ENCODE measurements at regions not wholly inside any gene's neighbourhood (a gene's known extent, or its start where the extent isn't known, plus 50 kb on each side); places are given as distances from the start of the nearest gene placed in this dataset.
A peak's percentile ranks its signal among the peaks of the same experiment; 100 is the strongest.

- intact Hi-C loops (cut with DNase I; ENCODE audit: low total_unique reads): no loop called here
- no peaks in the 10 kb centered on the region for H3K27me3 ChIP-seq
- H3K27ac ChIP-seq: peak overlapping the region in 1 of 2 donors; percentile 9
- H3K4me3 ChIP-seq: no peak overlapping the region
- H3K36me3 ChIP-seq: no peaks in the 10 kb centered on the region
- H3K9me3 ChIP-seq: no peaks in the 10 kb centered on the region
- peaks cover 6% of the 10 kb centered on the region in 2 donors for H3K4me1 ChIP-seq
- TF ChIP-seq, protein P1, sequence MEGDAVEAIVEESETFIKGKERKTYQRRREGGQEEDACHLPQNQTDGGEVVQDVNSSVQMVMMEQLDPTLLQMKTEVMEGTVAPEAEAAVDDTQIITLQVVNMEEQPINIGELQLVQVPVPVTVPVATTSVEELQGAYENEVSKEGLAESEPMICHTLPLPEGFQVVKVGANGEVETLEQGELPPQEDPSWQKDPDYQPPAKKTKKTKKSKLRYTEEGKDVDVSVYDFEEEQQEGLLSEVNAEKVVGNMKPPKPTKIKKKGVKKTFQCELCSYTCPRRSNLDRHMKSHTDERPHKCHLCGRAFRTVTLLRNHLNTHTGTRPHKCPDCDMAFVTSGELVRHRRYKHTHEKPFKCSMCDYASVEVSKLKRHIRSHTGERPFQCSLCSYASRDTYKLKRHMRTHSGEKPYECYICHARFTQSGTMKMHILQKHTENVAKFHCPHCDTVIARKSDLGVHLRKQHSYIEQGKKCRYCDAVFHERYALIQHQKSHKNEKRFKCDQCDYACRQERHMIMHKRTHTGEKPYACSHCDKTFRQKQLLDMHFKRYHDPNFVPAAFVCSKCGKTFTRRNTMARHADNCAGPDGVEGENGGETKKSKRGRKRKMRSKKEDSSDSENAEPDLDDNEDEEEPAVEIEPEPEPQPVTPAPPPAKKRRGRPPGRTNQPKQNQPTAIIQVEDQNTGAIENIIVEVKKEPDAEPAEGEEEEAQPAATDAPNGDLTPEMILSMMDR (IDR thresholded peaks at IDR 0.05): no peak
- no peak for TF ChIP-seq POLR2A (IDR thresholded peaks at IDR 0.05)
- no peak for DNase-seq
Measured at GRCh38 chr2:42970151-42970550, 177.8 kb upstream of the HAAO start.

DNA sequence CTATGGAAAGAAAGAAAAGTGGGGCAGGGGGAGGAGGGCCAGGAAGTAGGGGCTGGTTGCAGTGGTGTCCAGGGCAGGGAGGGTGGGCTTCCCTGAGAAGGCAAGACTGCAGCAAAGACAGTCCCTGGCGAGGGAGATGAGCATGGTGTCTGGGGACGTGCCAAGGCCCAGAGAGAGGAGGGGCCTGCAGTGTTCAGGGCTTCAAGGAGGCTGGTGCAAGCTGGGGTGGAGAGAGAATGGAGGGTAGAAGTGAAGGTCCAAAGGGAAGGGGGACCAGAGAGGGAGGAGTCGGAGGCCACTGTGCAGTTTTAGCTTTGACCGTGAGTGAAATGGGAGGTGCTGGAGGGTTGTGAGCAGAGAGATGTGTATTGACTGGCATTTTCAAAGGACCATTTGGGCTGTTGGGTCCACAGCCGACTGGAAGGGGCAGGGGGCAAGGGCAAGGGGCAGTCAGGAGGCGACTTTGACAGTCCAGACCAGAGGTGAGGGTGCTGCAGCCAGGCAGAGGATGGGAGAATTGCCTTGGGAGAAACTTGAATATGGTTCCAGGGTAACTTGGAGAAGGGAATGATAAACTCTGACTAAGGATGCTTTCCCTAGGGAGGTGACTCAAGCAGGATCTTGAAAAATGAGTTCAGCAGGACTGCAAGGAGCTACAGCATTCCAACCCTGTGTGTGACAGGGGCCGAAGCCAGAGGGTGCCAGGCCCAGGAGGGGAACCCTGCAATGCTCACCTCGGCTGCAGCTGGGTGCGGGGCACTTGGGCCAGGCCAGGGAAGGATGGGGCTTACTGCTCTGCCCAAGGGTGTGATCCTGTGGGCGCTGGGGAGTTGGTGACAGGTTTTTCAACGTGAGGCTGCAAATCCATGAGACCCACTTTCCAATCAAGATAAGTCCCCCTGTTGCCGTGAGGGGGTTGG is 177.1 kb upstream of the HAAO start:
- no peaks in the 10 kb centered on the region for H3K36me3 ChIP-seq
- H3K9me3 ChIP-seq: no peaks in the 10 kb centered on the region
- peaks cover 2 to 11% of the 10 kb centered on the region in 2 donors for H3K4me1 ChIP-seq
- no peak for DNase-seq
- H3K27me3 ChIP-seq: no peaks in the 10 kb centered on the region
- TF ChIP-seq POLR2A (IDR thresholded peaks at IDR 0.05): no peak
- TF ChIP-seq, protein P1 (IDR thresholded peaks at IDR 0.05): no peak
- H3K4me3 ChIP-seq: no peak overlapping the region
- intact Hi-C loops (cut with DNase I; ENCODE audit: low total_unique reads): no loop called here
- H3K27ac ChIP-seq: peak overlapping the region; percentile 44 to 45

- intact Hi-C loops (cut with DNase I; ENCODE audit: low total_unique reads): no loop called here
- TF ChIP-seq POLR2A (IDR thresholded peaks at IDR 0.05): no peak
- TF ChIP-seq, protein P1 (IDR thresholded peaks at IDR 0.05): no peak
- Histone ChIP-seq H3K27me3 (no peaks in the 10 kb centered on the region), H3K4me1 (peaks cover 4 to 15% of the 10 kb centered on the region in 2 donors), H3K4me3 (no peak overlapping the region), H3K27ac (peak overlapping the region; percentile 39 to 70), H3K9me3 (no peaks in the 10 kb centered on the region), H3K36me3 (no peaks in the 10 kb centered on the region)
- DNase-seq: peak; percentile 81 to 83
Measured at GRCh38 chr2:42967959-42968674, 175.7 kb upstream of the HAAO start.

- intact Hi-C loops (cut with DNase I; ENCODE audit: low total_unique reads): no loop called here
- Histone ChIP-seq H3K9me3 (no peaks in the 10 kb centered on the region), H3K4me1 (peaks cover 12 to 32% of the 10 kb centered on the region in 2 donors), H3K27me3 (no peaks in the 10 kb centered on the region), H3K4me3 (no peak overlapping the region), H3K27ac (no peak overlapping the region), H3K36me3 (no peaks in the 10 kb centered on the region)
- TF ChIP-seq POLR2A (IDR thresholded peaks at IDR 0.05): no peak
- TF ChIP-seq, protein P1 (IDR thresholded peaks at IDR 0.05): no peak
- DNase-seq: no peak
Measured at GRCh38 chr2:42965910-42966309, 173.5 kb upstream of the HAAO start.

- TF ChIP-seq, protein P1 (IDR thresholded peaks at IDR 0.05): no peak
- no peak for TF ChIP-seq POLR2A (IDR thresholded peaks at IDR 0.05)
- intact Hi-C loops (cut with DNase I; ENCODE audit: low total_unique reads): no loop called here
- Histone ChIP-seq H3K36me3 (no peaks in the 10 kb centered on the region), H3K4me3 (no peak overlapping the region), H3K9me3 (no peaks in the 10 kb centered on the region), H3K4me1 (peaks cover 19 to 39% of the 10 kb centered on the region in 2 donors), H3K27me3 (no peaks in the 10 kb centered on the region), H3K27ac (peak overlapping the region; percentile 93)
- peak in 1 of 2 donors; percentile 30 for DNase-seq
Measured at GRCh38 chr2:42965196-42965595, 172.8 kb upstream of the HAAO start.
